A673 (cell line): ENCODE measurements at regions not wholly inside any gene's neighbourhood (a gene's known extent, or its start where the extent isn't known, plus 50 kb on each side); places are given as distances from the start of the nearest gene placed in this dataset.

Experiments used
- BruUV-seq: library from RNA; stranded (reverse); fragments of 400-500 nt; replicated peaks from 2 replicates; lab custom pipeline; 2021; lab: Mats Ljungman, UMichigan
- CTCF ChIA-PET: fragments of 300-600 bp; sonication (Branson Sonifier 250); formaldehyde crosslinking; loops from one replicate; lab custom pipeline; 2022; ENCODE audit warnings: antibody characterized with exemption; lab: Charles Lee
- POLR2A ChIA-PET: fragments of 300-600 bp; sonication (Branson Sonifier 250); formaldehyde crosslinking; loops from one replicate; lab custom pipeline; 2022; ENCODE audit warnings: antibody characterized with exemption; ENCODE audit not compliant: low non-redundant PET; lab: Charles Lee
- DNase-seq: peaks from one replicate; pipeline ENCODE4 v3.0.0-alpha.2; 2015; ENCODE audit warnings: low spot score
- H3K27ac ChIP-seq: fragments of 200-600 bp; sonication (generic); 2 replicates; pipeline ENCODE4 v1.5.1; 2016; ENCODE audit warnings: mixed run types, low read depth, mild to moderate bottlenecking, mixed read lengths, antibody characterized with exemption, low read length; ENCODE audit not compliant: poor library complexity, severe bottlenecking
- H3K27me3 ChIP-seq: fragments of 200-600 bp; sonication (generic); replicated peaks from 2 replicates; pipeline ENCODE4 v1.6.1; 2017; ENCODE audit warnings: mixed run types, low read depth, mild to moderate bottlenecking, mixed read lengths, antibody characterized with exemption, low read length; ENCODE audit not compliant: insufficient read depth, poor library complexity
- H3K36me3 ChIP-seq: fragments of 200-600 bp; sonication (generic); 2 replicates; pipeline ENCODE4 v1.6.1; 2016; ENCODE audit warnings: mixed run types, mild to moderate bottlenecking, mixed read lengths, antibody characterized with exemption, low read length; ENCODE audit not compliant: insufficient read depth, poor library complexity, severe bottlenecking
- H3K4me1 ChIP-seq: fragments of 200-600 bp; sonication (generic); 2 replicates; pipeline ENCODE4 v1.6.1; 2017; ENCODE audit warnings: mixed run types, mild to moderate bottlenecking, mixed read lengths, antibody characterized with exemption, low read length; ENCODE audit not compliant: insufficient read depth, poor library complexity, severe bottlenecking
- H3K4me3 ChIP-seq: fragments of 200-600 bp; sonication (generic); 2 replicates; pipeline ENCODE4 v1.5.1; 2016; ENCODE audit warnings: low read depth, mixed run types, mild to moderate bottlenecking, mixed read lengths, low read length; ENCODE audit not compliant: poor library complexity, severe bottlenecking
- H3K9me3 ChIP-seq: fragments of 200-600 bp; sonication (generic); 2 replicates; pipeline ENCODE4 v1.6.1; 2016; ENCODE audit warnings: mixed run types, low read depth, mild to moderate bottlenecking, mixed read lengths, antibody characterized with exemption, low read length; ENCODE audit not compliant: poor library complexity, severe bottlenecking
- CTCF ChIP-seq: fragments of 300-800, 200-600 bp; sonication (generic); conservative IDR thresholded peaks from 2 replicates; pipeline ENCODE4 v1.5.1; 2017; ENCODE audit warnings: low read depth, mild to moderate bottlenecking, antibody characterized with exemption, low read length, moderate library complexity, mixed read lengths
- EZH2 ChIP-seq: fragments of 200-600 bp; sonication (generic); IDR thresholded peaks from 2 replicates; pipeline ENCODE4 v1.6.1; 2017; ENCODE audit warnings: borderline replicate concordance, low read depth, mild to moderate bottlenecking, mixed read lengths, antibody characterized with exemption, low read length; ENCODE audit not compliant: poor library complexity, severe bottlenecking
- intact Hi-C: fragments of 100-400 bp; cut with micrococcal nuclease; formaldehyde crosslinking; loops from one replicate; pipeline ENCODE4 v1.10.0; 2022; ENCODE audit not compliant: unreplicated experiment

GRCh38 chr6:82017288-82017687 is 230.3 kb downstream of the IBTK start:
- Histone ChIP-seq H3K36me3 (no peaks in the 10 kb centered on the region), H3K4me3 (no peak overlapping the region), H3K27ac (no peak overlapping the region), H3K4me1 (no peaks in the 10 kb centered on the region), H3K9me3 (no peaks in the 10 kb centered on the region), H3K27me3 (no peaks in the 10 kb centered on the region)
- intact Hi-C loops: loop anchor here (10.0 kb wide), 1 partner anchor 158 kb away; no protein-coding TSS in a partner anchor
- POLR2A ChIA-PET: no interaction called here
- peak; percentile 62 for DNase-seq
- CTCF ChIA-PET: no interaction called here
- no TSS peak for BruUV-seq
- TF ChIP-seq CTCF (no peak), EZH2 (no peak)

- ChIA-PET POLR2A (no interaction called here), CTCF (no interaction called here)
- TF ChIP-seq EZH2: no peak
- no peak for TF ChIP-seq CTCF
- no peak for DNase-seq
- Histone ChIP-seq H3K36me3 (no peaks in the 10 kb centered on the region), H3K4me3 (no peak overlapping the region), H3K9me3 (no peaks in the 10 kb centered on the region), H3K4me1 (no peaks in the 10 kb centered on the region), H3K27ac (no peak overlapping the region), H3K27me3 (no peaks in the 10 kb centered on the region)
- intact Hi-C loops: loop anchor here (10.0 kb wide), 1 partner anchor 159 kb away; no protein-coding TSS in a partner anchor
- no TSS peak for BruUV-seq
Measured at GRCh38 chr6:82015526-82015925, 232.0 kb downstream of the IBTK start.

- POLR2A ChIA-PET: no interaction called here
Measured at GRCh38 chr6:82015043-82015442, 232.5 kb downstream of the IBTK start.

More at GRCh38 chr6:82015043-82015442, 232.5 kb downstream of the IBTK start:
- no TSS peak for BruUV-seq
- TF ChIP-seq EZH2 (no peak), CTCF (no peak)
- Histone ChIP-seq H3K27ac (no peak overlapping the region), H3K27me3 (no peaks in the 10 kb centered on the region), H3K4me1 (no peaks in the 10 kb centered on the region), H3K9me3 (no peaks in the 10 kb centered on the region), H3K36me3 (no peaks in the 10 kb centered on the region), H3K4me3 (no peak overlapping the region)
- intact Hi-C loops: loop anchor here (10.0 kb wide), 1 partner anchor 160 kb away; no protein-coding TSS in a partner anchor
- no peak for DNase-seq
- CTCF ChIA-PET: no interaction called here
